Endothelial cell of umbilical vein (primary cell): ENCODE measurements at regions not wholly inside any gene's neighbourhood (a gene's known extent, or its start where the extent isn't known, plus 50 kb on each side); places are given as distances from the start of the nearest gene placed in this dataset.

Experiments
- EZH2 ChIP-seq: IDR thresholded peaks from 2 replicates; pipeline ENCODE4 v1.6.1; 2012; ENCODE audit warnings: borderline replicate concordance, low read depth, mild to moderate bottlenecking, moderate library complexity, low read length, inconsistent platforms; ENCODE audit not compliant: severe bottlenecking
- FOS ChIP-seq: IDR thresholded peaks from 2 replicates; pipeline ENCODE4 v1.6.1; 2011; ENCODE audit warnings: mild to moderate bottlenecking, low read length, moderate library complexity, borderline replicate concordance; ENCODE audit not compliant: insufficient read depth
- JUN ChIP-seq: IDR thresholded peaks from 2 replicates; pipeline ENCODE4 v1.6.1; 2011; ENCODE audit warnings: borderline replicate concordance, low read depth; ENCODE audit not compliant: insufficient read length, insufficient read depth
- MAX ChIP-seq: IDR thresholded peaks from 2 replicates; pipeline ENCODE4 v1.6.1; 2011; ENCODE audit not compliant: insufficient read depth, insufficient read length
- MYC ChIP-seq: IDR thresholded peaks from one replicate; pipeline ENCODE4 v1.6.1; 2011; ENCODE audit warnings: mild to moderate bottlenecking, low read depth, low read length
- POLR2A ChIP-seq: IDR thresholded peaks from 2 replicates; pipeline ENCODE4 v1.6.1; 2012; ENCODE audit warnings: low read depth, mild to moderate bottlenecking, control low read depth, low read length
- POLR2AphosphoS5 ChIP-seq: IDR thresholded peaks from 2 replicates; pipeline ENCODE4 v1.6.1; 2012; ENCODE audit warnings: low read depth, mild to moderate bottlenecking, control low read depth, low read length, moderate library complexity; ENCODE audit not compliant: insufficient read depth
- TF ChIP-seq, protein P1 (sequence below), 2 donors: IDR thresholded peaks; 1 replicate in 1 of 2; 2 replicates in 1 of 2; pipeline ENCODE4 v1.5.1; 2011; ENCODE audit warnings: low read length in 2 of 2, mild to moderate bottlenecking in 2 of 2, moderate library complexity in 2 of 2, control low read depth in 1 of 2, inconsistent platforms in 1 of 2, low read depth in 1 of 2; ENCODE audit not compliant: insufficient read depth in 1 of 2; ENCODE audit errors: extremely low read depth in 1 of 2

GRCh38 chrX:137667776-137668175 lies 101.8 kb downstream of the ZIC3 start:
- TF ChIP-seq, protein P1, sequence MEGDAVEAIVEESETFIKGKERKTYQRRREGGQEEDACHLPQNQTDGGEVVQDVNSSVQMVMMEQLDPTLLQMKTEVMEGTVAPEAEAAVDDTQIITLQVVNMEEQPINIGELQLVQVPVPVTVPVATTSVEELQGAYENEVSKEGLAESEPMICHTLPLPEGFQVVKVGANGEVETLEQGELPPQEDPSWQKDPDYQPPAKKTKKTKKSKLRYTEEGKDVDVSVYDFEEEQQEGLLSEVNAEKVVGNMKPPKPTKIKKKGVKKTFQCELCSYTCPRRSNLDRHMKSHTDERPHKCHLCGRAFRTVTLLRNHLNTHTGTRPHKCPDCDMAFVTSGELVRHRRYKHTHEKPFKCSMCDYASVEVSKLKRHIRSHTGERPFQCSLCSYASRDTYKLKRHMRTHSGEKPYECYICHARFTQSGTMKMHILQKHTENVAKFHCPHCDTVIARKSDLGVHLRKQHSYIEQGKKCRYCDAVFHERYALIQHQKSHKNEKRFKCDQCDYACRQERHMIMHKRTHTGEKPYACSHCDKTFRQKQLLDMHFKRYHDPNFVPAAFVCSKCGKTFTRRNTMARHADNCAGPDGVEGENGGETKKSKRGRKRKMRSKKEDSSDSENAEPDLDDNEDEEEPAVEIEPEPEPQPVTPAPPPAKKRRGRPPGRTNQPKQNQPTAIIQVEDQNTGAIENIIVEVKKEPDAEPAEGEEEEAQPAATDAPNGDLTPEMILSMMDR (IDR thresholded peaks at IDR 0.05; ENCODE audit: extremely low read depth in 1 of 2, insufficient read depth in 1 of 2, low read depth in 1 of 2, low read length in 2 of 2), result no peak
- no peak for TF ChIP-seq POLR2A
- no peak for TF ChIP-seq POLR2AphosphoS5
- TF ChIP-seq EZH2, result no peak
- no peak for TF ChIP-seq JUN
- no peak for TF ChIP-seq MYC
- no peak for TF ChIP-seq MAX
- no peak for TF ChIP-seq FOS
